KBM-7 (cell line): ENCODE measurements at regions not wholly inside any gene's neighbourhood (a gene's known extent, or its start where the extent isn't known, plus 50 kb on each side); places are given as distances from the start of the nearest gene placed in this dataset.

Source experiments
- DNase-seq: peaks from one replicate; pipeline ENCODE4 v3.0.0-alpha.2; 2015
- in situ Hi-C: fragments of 300-500 bp; cut with MboI; formaldehyde crosslinking; loops from 2 replicates; pipeline ENCODE4 v1.14.3; 2020; ENCODE audit warnings: low sequenced_read_pairs, low pct_unique_long_range_greater_than_20kb, mixed read lengths

DNA sequence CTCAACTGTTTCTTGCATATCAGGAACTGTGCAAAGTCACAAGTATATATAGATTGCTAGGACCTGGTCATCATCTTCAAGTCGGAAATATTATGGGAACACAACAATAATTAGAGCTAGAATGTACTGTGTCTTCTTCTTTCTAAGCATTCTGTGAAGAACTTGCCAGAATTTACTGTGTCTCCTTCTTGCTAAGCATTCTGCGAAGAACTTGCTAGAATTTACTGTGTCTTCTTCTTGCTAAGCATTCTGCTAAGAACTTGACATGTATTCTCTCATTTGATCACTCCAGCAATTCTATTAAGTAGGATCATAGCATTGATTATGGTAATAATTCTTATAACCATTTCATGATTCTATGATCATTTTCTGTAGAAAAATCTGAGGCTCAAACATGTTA is 231.7 kb downstream of the FOXL1 start:
- in situ Hi-C loops: no loop called here
- DNase-seq: no peak

DNA sequence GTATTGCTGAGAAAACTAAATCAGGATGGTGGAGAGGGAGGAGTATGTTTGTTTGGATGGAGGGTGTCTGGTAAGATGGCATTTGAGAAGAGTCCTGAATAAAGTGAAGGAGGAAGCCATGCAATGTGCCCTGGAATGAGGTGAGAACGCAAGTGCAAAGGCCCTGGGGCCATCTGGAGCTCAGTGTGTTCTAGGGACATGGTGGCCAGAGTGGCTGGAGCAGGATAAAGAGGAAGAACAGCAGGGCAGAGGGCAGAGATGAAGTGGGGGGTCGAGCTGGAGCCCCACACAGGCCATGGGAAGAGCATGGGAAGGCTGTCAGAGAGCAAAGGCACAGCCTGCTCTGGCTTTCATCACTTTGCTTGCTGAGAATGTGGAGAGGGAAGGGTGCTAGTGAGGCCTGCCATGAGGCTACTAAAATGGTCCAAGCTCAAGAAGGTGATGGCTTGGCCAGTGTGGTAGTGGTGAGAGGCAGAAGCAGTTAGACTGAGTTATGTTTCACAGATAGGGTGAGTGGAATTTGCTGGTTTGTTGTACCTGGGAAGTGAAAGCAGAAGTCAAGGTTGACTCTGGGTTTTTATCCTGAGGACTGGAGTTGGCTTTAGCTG is 234.1 kb downstream of the FOXL1 start:
- in situ Hi-C loops: no loop called here
- no peak for DNase-seq

DNA sequence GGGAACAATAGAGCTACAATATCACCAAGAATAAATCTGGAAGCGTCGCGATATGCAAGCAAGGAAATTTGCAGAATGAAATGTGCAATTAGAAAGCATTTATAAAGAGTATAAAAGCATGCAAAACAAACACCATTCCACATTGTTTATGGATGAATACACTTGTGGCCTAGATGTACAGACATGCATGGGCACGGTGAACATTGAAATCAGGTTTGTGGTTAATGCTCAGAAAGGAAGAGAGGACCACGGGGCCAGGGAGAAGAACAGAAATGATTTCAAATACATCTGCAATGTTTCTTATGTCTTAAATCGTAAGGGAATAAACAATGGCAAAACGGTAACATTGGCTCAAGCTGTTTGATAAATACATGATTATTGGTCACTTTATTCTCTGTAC is 235.9 kb downstream of the FOXL1 start:
- DNase-seq: no peak
- in situ Hi-C loops: no loop called here

DNA sequence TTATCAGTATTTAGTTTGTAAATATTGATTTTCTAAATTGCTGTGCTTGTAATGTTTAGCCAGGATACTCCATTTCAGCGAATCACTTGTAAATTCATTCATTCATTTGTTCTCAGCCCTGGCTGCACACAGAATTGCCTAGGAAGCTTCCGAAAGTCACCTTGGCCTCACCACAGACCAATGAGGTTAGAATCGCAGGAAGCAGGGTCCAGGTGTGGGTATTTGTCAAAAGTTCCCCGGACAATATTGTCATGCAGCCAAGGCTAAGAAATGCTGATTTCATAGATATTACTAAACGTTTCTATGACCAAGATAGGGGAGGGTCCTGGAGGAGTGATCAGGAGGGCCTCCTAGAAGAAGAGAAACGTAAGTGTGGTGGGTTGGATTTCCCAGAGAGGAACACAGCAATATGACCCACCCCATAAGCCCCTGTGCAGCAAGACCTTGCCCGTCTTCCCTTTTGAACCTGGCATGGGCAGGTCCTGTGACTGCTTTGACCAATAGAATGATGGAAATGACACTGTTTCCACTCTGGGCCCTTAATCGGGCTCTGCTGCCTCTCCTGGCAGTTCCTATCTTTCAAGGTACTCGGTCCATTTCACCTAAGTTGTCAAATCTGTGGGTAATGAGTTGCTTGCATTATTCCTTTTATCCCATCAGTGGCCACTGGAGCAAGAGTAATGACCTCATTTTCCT is 238.7 kb downstream of the FOXL1 start:
- in situ Hi-C loops: no loop called here
- DNase-seq: no peak

DNA sequence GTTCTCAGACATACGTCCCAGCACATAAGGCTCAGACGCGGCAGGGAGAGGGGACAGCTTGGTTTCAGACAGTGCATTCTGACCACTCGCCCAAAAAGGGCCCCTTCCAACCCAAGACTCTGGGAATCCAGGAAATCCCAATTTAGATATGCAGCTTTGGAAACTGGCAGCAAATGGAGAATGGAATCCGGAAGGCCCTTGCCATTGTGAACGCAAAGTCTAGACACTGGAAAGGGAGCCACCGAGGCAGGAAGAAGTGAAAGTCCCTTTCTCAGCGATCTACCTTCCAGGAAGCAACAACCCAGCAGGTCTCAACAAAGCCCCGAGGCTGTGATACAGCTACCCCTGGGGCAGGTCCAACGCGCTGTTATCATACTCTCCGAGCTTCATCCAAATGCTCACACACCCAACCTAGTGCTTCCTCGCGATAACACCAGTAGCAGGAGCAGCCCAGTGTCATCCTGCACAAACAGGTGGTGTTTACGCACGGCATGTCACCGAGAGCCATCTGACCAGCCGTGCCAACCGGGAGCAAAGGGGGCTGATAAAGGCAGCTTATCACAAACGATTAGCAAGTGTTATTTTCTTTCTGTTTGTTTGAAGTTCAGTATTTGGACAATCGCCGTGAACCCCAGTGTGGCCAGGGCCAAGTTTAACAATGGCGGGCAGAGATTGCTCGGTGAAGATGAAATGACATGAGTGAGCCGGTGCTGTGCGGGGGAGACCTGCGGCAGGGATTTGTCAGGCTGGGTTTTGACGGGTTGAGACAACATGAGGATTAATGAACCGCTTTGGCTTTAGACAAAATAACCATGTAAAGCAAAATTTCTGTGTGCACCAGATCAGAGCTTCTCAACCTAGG is 240.6 kb downstream of the FOXL1 start:
- in situ Hi-C loops: no loop called here
- DNase-seq: no peak

DNA sequence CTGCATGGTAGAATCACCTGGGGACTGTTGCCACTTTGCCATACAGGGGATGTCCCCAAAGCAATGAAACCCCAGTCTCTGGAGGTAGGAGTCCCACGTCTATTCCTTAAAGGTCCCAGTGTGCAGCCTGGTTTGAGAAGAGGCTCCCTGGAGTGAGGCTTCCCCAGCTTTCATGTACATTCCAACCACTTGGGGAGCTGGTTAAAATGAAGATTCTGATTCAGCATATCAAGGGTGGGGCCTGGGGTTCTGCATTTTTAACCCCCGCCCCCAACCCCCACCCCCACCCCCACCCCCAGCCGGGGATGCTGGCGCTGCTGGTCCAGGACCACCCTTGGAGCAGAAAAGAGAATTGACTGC is 241.2 kb downstream of the FOXL1 start:
- in situ Hi-C loops: no loop called here
- DNase-seq: no peak

DNA sequence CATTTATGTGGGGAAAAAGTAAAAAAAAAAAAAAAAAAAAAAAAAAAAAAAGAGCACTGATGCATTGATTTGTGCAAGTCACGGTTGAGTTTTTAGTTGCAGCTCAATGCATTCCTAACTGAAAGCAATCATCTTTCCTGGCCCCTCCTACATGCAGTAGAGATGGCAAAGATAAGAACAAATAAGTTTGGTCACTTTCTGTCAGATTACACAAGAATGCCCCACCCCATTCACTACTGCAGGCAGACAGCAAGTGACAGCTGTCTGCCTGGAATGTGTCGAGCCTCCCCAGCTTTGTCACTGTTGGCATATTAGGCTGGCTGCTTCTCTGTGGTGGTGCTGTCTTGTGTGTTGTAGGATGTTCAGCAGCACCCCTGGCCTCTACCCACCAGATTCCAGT is 243.5 kb downstream of the FOXL1 start:
- in situ Hi-C loops: no loop called here
- no peak for DNase-seq

DNA sequence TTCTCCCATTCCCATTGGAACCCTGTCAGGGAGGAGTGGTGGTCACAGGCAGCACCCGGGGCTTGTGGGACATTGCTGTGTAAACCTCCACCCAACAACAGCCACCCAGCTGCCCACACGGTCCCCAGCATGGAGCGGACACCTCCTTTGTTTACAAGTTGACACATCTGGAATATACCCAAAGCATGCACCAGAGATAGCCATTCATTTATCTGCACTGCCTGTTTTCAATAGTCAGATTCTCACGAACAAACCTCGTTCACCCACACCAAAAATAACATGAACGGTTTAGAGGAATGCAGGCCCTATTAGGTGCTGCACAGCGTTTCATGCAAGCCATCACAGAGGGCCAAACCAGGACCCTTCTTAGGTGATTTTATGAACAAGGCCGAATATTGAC is 244.8 kb downstream of the FOXL1 start:
- no peak for DNase-seq
- in situ Hi-C loops: no loop called here

DNA sequence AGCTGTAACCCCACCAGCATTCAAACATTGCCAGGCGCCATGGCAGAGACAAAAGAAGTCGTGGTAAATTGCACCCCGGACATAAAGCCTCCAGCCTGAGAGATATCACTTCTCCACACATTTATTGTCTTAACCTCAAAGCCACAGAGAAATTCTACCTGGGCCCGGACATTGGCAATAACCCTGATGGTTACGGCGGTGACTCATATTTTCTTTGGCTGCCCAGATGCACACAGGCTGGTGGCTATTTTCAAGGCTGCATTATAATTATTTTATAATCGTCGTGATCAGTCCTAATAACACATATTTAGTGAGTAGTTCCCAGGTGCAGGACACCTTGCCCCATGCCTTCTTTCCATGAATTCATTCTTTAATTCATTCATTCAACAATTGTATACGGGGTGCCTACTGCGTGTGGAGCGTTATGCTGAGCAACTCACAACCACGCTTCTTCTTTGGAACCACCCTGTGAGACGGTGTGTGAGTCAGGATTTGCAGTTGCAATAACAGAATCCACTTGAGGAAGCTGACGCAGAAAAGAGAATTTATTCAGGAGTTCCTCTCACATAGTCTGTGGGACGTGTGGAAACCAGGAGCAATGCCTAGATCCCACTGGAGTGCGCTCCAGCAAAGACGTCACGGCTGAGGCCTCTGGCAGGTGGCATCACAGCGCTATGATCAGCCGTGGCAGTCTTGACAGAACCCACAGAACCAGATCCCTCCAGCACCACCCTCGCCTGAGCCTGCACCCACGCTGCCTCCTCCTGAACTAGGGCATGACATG is 245.7 kb downstream of the FOXL1 start:
- no peak for DNase-seq
- in situ Hi-C loops: no loop called here

DNA sequence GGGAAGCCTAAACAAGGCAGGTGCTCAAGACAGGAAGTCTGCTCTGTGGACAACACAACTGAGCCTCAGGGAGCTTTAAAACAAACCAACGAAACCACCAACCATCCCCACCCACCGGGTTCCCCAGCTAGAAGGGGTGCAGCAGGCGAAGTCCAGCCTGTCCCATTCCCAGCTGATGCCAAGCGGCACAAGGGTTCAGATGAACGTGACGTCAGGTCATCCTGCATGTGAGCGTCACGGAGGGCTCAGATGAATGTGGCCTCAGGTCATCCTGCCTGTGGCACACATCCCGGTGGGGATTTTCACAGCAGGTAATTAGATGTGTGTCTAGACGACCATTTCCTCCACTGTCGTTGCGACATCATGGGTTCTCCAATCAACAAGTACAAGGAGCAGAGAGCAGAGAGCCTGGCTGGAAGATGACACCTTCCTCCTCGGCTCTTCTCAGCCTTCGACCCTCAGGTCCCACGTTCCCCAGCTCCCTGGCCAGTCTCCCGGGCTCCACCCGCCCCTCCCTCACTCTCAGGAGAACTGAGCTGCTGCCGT is 246.5 kb downstream of the FOXL1 start:
- DNase-seq: no peak
- in situ Hi-C loops: no loop called here

DNA sequence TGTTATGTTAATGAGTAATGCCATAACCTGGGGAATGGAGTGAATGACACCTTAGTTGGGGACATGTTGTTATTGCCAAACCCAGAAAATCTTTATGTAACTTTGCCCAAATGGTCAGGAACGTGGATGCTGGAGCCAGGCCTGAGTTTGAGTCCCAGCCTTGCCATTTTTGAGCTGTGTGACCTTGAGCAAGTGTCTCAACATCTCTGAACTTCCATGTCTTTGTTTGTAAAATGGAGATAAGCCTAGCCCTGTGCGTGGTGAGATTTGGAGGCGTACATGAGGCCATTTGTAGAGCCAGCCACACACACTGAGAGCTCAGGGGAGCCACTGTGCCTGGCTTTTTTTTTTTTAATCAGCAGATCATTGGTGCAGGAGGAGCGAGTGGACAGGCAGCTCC is 247.3 kb downstream of the FOXL1 start:
- no peak for DNase-seq
- in situ Hi-C loops: no loop called here

DNA sequence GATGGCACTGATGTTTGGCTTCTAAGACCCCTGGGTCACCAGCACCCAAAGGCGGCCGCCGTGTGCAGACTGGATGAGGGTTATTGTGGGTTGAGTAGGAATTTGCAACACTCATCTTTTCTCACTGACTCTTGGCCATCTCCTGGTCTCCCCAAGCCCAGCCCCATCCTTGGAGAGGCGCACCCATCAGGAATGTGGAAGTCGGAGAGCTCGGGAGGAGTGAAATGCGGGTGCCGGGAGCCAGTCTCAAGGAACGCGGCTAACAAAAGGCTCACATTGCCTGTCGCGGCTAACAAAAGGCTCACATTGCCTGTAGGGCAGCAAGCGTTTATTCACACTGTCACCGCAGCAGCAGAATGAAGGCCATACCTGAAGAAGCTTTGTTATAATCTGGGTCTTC is 248.6 kb downstream of the FOXL1 start:
- no peak for DNase-seq
- in situ Hi-C loops: no loop called here

DNA sequence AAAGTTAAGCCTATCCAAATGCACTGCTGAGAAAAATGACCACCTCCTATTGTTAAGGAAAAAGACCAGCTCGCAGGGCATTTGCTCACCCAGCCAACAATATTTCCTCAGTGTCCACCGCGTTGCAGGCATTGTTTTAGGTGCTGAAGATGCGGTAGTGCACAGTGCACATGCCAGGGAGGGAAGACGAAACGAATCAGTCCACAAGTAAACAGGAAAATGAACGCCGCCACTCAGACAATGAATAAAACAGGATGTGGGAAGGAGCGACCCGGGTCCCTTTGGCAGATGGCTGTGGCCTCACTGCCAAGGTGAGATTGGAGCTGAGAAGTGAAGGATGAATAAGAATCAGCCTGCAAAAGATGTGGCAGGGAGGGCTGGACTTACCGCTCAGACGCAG is 249.2 kb downstream of the FOXL1 start:
- DNase-seq: no peak
- in situ Hi-C loops: no loop called here

DNA sequence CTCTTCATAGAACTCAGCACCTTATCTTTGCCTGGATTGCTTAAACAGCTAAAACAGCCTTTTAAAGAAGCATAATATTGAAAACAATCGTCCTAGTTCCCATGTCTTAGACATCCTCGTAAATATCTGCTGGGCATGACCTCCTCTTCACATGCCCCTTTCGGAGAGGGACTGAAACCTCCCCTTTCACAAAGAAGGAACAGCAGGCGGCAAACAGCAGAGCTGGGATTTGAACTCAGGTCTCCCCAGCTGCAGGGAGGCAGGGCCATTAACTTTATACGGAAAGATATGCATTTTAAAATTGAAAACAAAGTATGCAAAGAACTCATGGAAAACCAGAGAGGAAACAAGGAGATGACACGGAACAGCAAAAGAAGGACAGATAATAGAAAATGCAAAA is 249.9 kb downstream of the FOXL1 start:
- DNase-seq: no peak
- in situ Hi-C loops: no loop called here

DNA sequence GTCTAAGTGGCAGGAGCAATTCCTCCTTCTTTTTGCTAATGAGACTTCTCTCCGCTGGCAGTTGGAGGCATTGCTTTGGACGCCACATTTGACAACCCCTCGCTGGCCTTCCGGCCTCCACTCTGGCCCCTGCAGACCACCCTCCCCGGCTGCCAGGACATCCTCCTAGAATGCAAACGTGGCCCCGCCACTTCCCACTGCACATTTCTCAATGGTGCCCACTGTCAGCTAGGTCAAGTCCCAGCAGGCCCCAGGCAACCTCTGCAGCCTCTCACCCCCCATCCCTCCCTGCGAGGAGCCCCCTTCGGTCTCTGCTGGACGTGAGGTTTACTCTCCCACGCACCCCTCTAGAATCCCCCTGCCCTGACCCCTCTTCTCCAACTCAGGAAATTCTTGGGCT is 250.3 kb downstream of the FOXL1 start:
- in situ Hi-C loops: no loop called here
- DNase-seq: no peak

DNA sequence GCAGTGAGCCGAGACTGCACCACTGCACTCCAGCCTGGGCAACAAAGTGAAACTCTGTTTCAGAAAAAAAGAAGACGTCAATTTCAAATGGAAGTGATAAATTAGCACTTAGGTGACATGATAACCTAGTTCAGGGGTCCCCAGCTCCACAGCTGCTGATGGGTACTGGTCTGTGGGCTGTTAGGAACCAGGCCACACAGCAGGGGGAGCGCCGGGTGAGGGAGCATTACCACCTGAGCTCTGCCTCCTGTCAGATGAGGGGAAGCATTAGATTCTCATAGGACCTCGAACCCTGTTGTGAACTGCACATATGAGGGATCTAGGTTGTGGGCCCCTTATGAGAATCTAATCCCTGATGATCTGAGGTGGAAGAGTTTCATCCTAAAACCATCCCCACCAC is 253.0 kb downstream of the FOXL1 start:
- no peak for DNase-seq
- in situ Hi-C loops: no loop called here

DNA sequence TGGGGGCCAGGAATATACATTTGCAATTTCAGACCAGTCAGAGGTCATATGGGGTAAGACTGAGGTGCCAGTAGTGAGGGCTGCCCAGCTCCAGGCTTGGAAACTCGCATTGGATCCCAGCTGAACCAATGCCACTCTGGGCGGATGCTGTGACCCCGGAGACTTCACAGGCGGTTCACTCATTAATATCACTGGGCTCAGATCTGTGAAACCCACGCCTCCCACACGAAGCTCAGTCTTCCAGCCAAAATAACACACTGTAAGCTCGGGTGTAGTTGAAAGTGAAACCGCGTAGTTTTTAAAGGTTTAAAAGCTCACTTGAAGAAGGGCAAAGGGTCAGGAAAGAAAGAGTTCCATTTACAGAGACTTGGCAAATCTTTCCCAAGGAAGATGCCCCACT is 254.8 kb downstream of the FOXL1 start:
- DNase-seq: no peak
- in situ Hi-C loops: no loop called here

DNA sequence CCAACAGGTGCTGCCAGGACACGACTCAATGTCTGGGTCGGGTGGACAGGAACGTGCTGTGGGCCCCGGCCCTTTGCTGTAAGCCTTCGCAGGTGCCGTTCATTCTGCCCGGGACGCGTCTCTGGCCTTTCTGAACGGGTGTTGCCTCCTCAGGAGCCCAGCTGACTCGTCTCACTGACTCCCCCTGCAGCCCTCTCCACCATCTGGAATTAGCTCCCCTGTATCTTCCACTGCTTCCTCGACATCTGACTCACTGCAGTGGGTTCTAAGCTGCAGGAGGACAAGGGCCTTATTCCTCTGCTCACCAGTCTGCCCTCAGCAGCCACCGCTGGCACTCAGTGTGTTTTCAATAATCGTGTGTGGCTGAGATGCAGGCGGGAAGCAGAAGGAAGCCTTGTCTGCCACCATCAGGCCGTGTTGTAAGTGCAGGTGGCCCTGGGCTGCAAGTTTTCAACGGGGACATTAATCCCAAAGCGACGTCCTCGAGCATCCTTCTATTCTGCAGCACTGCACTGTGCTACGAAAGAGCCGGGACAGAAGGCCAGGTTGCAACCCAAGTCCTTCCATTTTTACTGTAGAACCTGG is 256.2 kb downstream of the FOXL1 start:
- no peak for DNase-seq
- in situ Hi-C loops: no loop called here

DNA sequence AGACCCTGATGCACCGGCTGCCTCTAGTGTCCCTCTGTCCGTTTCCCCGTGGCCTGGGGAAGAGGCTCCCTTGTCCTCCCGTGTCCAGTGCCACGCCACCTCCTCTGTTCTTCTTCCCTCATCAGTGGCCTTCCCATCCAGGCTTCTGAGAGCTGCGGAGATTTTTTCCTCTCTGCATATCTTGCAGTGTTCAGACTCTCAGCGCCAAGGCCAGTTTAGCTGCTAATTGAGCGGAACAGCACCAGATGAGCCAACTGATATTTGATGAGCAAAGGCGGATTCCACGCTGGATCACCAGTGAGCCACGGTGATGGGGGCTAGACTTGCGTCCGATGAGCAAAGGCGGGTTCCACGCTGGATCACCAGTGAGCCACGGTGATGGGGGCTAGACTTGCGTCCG is 257.6 kb downstream of the FOXL1 start:
- in situ Hi-C loops: no loop called here
- no peak for DNase-seq
